GM23338 (cell line): ENCODE measurements at regions not wholly inside any gene's neighbourhood (a gene's known extent, or its start where the extent isn't known, plus 50 kb on each side); places are given as distances from the start of the nearest gene placed in this dataset.

Experiments
- ATAC-seq: fragments of 200-7000 bp; cut with Tn5 transposase; 3 replicates; pipeline ENCODE4 v1.9.1; 2020
- DNase-seq: peaks from one replicate; pipeline ENCODE4 v3.0.0-alpha.2; 2015; ENCODE audit warnings: low spot score
- H2AFZ ChIP-seq: fragments of 200-600 bp; sonication (generic); 2 replicates; pipeline ENCODE4 v1.8.0; 2016; ENCODE audit warnings: antibody characterized with exemption, mild to moderate bottlenecking, moderate library complexity
- H3F3A ChIP-seq: fragments of 200-600 bp; sonication (generic); replicated peaks from 2 replicates; pipeline ENCODE4 v1.8.0; 2017; ENCODE audit warnings: antibody characterized with exemption, mixed run types, low read depth
- H3K27ac ChIP-seq: fragments of 200-600 bp; sonication (generic); 2 replicates; pipeline ENCODE4 v1.6.1; 2016; ENCODE audit warnings: low read depth
- H3K27me3 ChIP-seq: fragments of 200-600 bp; sonication (generic); 2 replicates; pipeline ENCODE4 v1.8.0; 2016; ENCODE audit warnings: mild to moderate bottlenecking, mixed run types, moderate library complexity; ENCODE audit not compliant: insufficient read depth
- H3K36me3 ChIP-seq: fragments of 200-600 bp; sonication (generic); 2 replicates; pipeline ENCODE4 v1.8.0; 2016; ENCODE audit warnings: mild to moderate bottlenecking; ENCODE audit not compliant: insufficient read depth
- H3K4me1 ChIP-seq: fragments of 200-600 bp; sonication (generic); 2 replicates; pipeline ENCODE4 v1.8.0; 2016; ENCODE audit warnings: mild to moderate bottlenecking, moderate library complexity; ENCODE audit not compliant: insufficient read depth
- H3K4me2 ChIP-seq: fragments of 200-600 bp; sonication (generic); 2 replicates; pipeline ENCODE4 v1.7.1; 2017; ENCODE audit warnings: mixed run types
- H3K4me3 ChIP-seq: fragments of 200-600 bp; sonication (generic); 2 replicates; pipeline ENCODE4 v1.6.1; 2016; ENCODE audit warnings: mixed run types
- H3K79me2 ChIP-seq: fragments of 200-600 bp; sonication (generic); replicated peaks from 2 replicates; pipeline ENCODE4 v1.8.0; 2017; ENCODE audit warnings: mild to moderate bottlenecking; ENCODE audit not compliant: insufficient read depth
- H3K9me2 ChIP-seq: fragments of 200-600 bp; sonication (generic); 2 replicates; pipeline ENCODE4 v1.8.0; 2017; ENCODE audit not compliant: insufficient read depth
- H4K20me1 ChIP-seq: fragments of 200-600 bp; sonication (generic); replicated peaks from 2 replicates; pipeline ENCODE4 v1.8.0; 2017; ENCODE audit warnings: mild to moderate bottlenecking; ENCODE audit not compliant: insufficient read depth
- H3K27ac Mint-ChIP-seq: 2 replicates; pipeline ENCODE4 v1.8.0; 2020; ENCODE audit warnings: inconsistent platforms, mild to moderate bottlenecking, moderate library complexity, mixed read lengths
- H3K27me3 Mint-ChIP-seq: 3 replicates; pipeline ENCODE4 v1.8.0; 2022; ENCODE audit warnings: low read depth, mild to moderate bottlenecking, moderate library complexity, mixed read lengths, inconsistent platforms; ENCODE audit not compliant: insufficient read depth, poor library complexity
- H3K36me3 Mint-ChIP-seq: 3 replicates; pipeline ENCODE4 v1.8.0; 2021; ENCODE audit warnings: low read depth, mild to moderate bottlenecking, inconsistent platforms, moderate library complexity, mixed read lengths
- H3K4me1 Mint-ChIP-seq: 3 replicates; pipeline ENCODE4 v1.8.0; 2020; ENCODE audit warnings: mild to moderate bottlenecking, inconsistent platforms, mixed read lengths
- H3K4me3 Mint-ChIP-seq: 3 replicates; pipeline ENCODE4 v1.8.0; 2021; ENCODE audit warnings: moderate library complexity, mild to moderate bottlenecking, inconsistent platforms, mixed read lengths
- H3K9me3 Mint-ChIP-seq: 3 replicates; pipeline ENCODE4 v1.8.0; 2020; ENCODE audit warnings: moderate library complexity, mild to moderate bottlenecking, inconsistent platforms, mixed read lengths
- CREB1 ChIP-seq: fragments of 250-450 bp; sonication (Bioruptor Pico); IDR thresholded peaks from 2 replicates; pipeline ENCODE4 v1.5.0; 2020; ENCODE audit warnings: low read depth, mild to moderate bottlenecking, moderate library complexity
- CTCF ChIP-seq, 2 experiments: fragments of 200-600 bp in 1 of 2; sonication (generic) in 1 of 2; conservative IDR thresholded peaks; 2 replicates each; pipeline versions ENCODE4 v1.5.1 to v1.6.1; 2016 to 2017; ENCODE audit warnings: antibody characterized with exemption in 2 of 2, low read depth in 2 of 2, mild to moderate bottlenecking in 2 of 2, moderate library complexity in 1 of 2
- EZH2 ChIP-seq: fragments of 200-600 bp; sonication (generic); IDR thresholded peaks from one replicate; pipeline ENCODE4 v1.8.0; 2017; ENCODE audit warnings: antibody characterized with exemption, mild to moderate bottlenecking, low read depth; ENCODE audit not compliant: unreplicated experiment
- EZH2phosphoT487 ChIP-seq: fragments of 200-600 bp; sonication (generic); IDR thresholded peaks from one replicate; pipeline ENCODE4 v1.8.1; 2018; ENCODE audit warnings: antibody characterized with exemption; ENCODE audit not compliant: unreplicated experiment
- JUNB ChIP-seq: IDR thresholded peaks from one replicate; pipeline ENCODE4 v1.6.1; 2016; ENCODE audit warnings: antibody characterized with exemption; ENCODE audit not compliant: unreplicated experiment
- NANOG ChIP-seq: IDR thresholded peaks from 2 replicates; pipeline ENCODE4 v1.6.1; 2016; ENCODE audit warnings: antibody characterized with exemption, borderline replicate concordance
- POLR2AphosphoS5 ChIP-seq: IDR thresholded peaks from 2 replicates; pipeline ENCODE4 v1.6.1; 2016; ENCODE audit warnings: antibody characterized with exemption, low read depth
- REST ChIP-seq: IDR thresholded peaks from one replicate; pipeline ENCODE4 v1.6.1; 2018; ENCODE audit warnings: antibody characterized with exemption; ENCODE audit not compliant: unreplicated experiment
- STAT1 ChIP-seq: IDR thresholded peaks from one replicate; pipeline ENCODE4 v1.6.1; 2016; ENCODE audit warnings: antibody characterized with exemption; ENCODE audit not compliant: unreplicated experiment
- ZNF114 ChIP-seq: fragments of 250-450 bp; sonication (Bioruptor Pico); IDR thresholded peaks from 2 replicates; pipeline ENCODE4 v1.5.0; 2020; ENCODE audit warnings: mild to moderate bottlenecking, moderate library complexity
- ZNF331 ChIP-seq: fragments of 250-450 bp; sonication (Bioruptor Pico); IDR thresholded peaks from 2 replicates; pipeline ENCODE4 v1.5.0; 2020; ENCODE audit warnings: low read depth, mild to moderate bottlenecking, moderate library complexity
- ZNF462 ChIP-seq: fragments of 250-450 bp; sonication (Bioruptor Pico); IDR thresholded peaks from 2 replicates; pipeline ENCODE4 v1.5.0; 2020; ENCODE audit warnings: mild to moderate bottlenecking, moderate library complexity
- TF ChIP-seq, protein P1 (sequence below): IDR thresholded peaks from 2 replicates; pipeline ENCODE4 v1.6.1; 2016; ENCODE audit warnings: antibody characterized with exemption

- Histone ChIP-seq H3K27me3 (no peaks in the 10 kb centered on the region), H3K4me3 (no peak overlapping the region), H3K9me2 (no peaks in the 10 kb centered on the region), H3K4me2 (no peak overlapping the region), H3K79me2 (no peaks in the 10 kb centered on the region), H3K27ac (no peak overlapping the region), H3K4me1 (no peaks in the 10 kb centered on the region), H2AFZ (no peak overlapping the region), H4K20me1 (no peaks in the 10 kb centered on the region), H3F3A (no peaks in the 10 kb centered on the region), H3K36me3 (no peaks in the 10 kb centered on the region)
- H3K9me3 Mint-ChIP-seq = no peaks in the 10 kb centered on the region; the same call in 2 of the 3 replicates
- H3K27ac Mint-ChIP-seq = no peak overlapping the region
- H3K36me3 Mint-ChIP-seq = no peaks in the 10 kb centered on the region
- no peaks in the 10 kb centered on the region for H3K27me3 Mint-ChIP-seq
- TF ChIP-seq EZH2 (no peak), ZNF331 (CRISPR knock-in tag) (no peak), POLR2AphosphoS5 (no peak), EZH2phosphoT487 (no peak), ZNF462 (CRISPR knock-in tag) (no peak), CTCF (conservative IDR thresholded peaks at IDR 0.05; ENCODE audit: low read depth in 2 of 2) (no peak), ZNF114 (CRISPR knock-in tag) (no peak), CREB1 (CRISPR knock-in tag) (no peak), JUNB (no peak), STAT1 (no peak), REST (no peak), NANOG (no peak)
- TF ChIP-seq, protein P1, sequence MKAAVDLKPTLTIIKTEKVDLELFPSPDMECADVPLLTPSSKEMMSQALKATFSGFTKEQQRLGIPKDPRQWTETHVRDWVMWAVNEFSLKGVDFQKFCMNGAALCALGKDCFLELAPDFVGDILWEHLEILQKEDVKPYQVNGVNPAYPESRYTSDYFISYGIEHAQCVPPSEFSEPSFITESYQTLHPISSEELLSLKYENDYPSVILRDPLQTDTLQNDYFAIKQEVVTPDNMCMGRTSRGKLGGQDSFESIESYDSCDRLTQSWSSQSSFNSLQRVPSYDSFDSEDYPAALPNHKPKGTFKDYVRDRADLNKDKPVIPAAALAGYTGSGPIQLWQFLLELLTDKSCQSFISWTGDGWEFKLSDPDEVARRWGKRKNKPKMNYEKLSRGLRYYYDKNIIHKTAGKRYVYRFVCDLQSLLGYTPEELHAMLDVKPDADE = no peak
- no peak for ATAC-seq
- no peak overlapping the region for H3K4me3 Mint-ChIP-seq
- H3K4me1 Mint-ChIP-seq = no peaks in the 10 kb centered on the region
- no peak for DNase-seq
Measured at GRCh38 chr2:223416815-223417610, 185.1 kb downstream of the SCG2 start.
